HEK293 (cell line): ENCODE measurements at regions not wholly inside any gene's neighbourhood (a gene's known extent, or its start where the extent isn't known, plus 50 kb on each side); places are given as distances from the start of the nearest gene placed in this dataset.

ENCODE experiments used
- CTCF ChIA-PET: fragments of 350-600 bp; formaldehyde crosslinking; extraction: SDS; loops from one replicate; lab custom pipeline; 2021; ENCODE audit warnings: antibody characterized with exemption; lab: Yijun Ruan, JAX
- POLR2A ChIA-PET: fragments of 300-600 bp; formaldehyde crosslinking; extraction: SDS; loops from one replicate; lab custom pipeline; 2020; ENCODE audit warnings: antibody characterized with exemption, inconsistent platforms; lab: Yijun Ruan, JAX
- H3K27ac ChIP-seq: fragments of 200-500 bp; sonication (Bioruptor generic); 2 replicates; pipeline ENCODE4 v1.5.1; 2014; ENCODE audit warnings: low read depth, low read length, control low read depth, inconsistent platforms; ENCODE audit errors: extremely low read depth
- H3K36me3 ChIP-seq, 2 experiments: fragments of 200-500 bp in 1 of 2; sonication (Bioruptor generic) in 1 of 2; 1 replicate in 1 of 2; 2 replicates in 1 of 2; pipeline ENCODE4 v1.5.1; 2014 to 2017; ENCODE audit warnings: inconsistent platforms in 2 of 2, low read length in 2 of 2; ENCODE audit not compliant: control insufficient read depth in 2 of 2, insufficient read depth in 1 of 2
- H3K4me1 ChIP-seq: fragments of 200-500 bp; sonication (Bioruptor generic); 2 replicates; pipeline ENCODE4 v1.5.1; 2014; ENCODE audit warnings: mild to moderate bottlenecking, low read length, inconsistent platforms; ENCODE audit not compliant: control insufficient read depth, insufficient read depth
- H3K4me3 ChIP-seq: 2 replicates; pipeline ENCODE4 v1.5.1; 2011; ENCODE audit warnings: low read depth, mild to moderate bottlenecking, control low read depth, low read length, moderate library complexity
- H3K9me3 ChIP-seq: fragments of 200-500 bp; sonication (Bioruptor generic); 2 replicates; pipeline ENCODE4 v1.5.1; 2014; ENCODE audit warnings: low read depth, low read length, inconsistent platforms; ENCODE audit not compliant: control insufficient read depth, insufficient read depth
- EGR2 ChIP-seq: fragments of 450-650 bp; formaldehyde crosslinking; IDR thresholded peaks from 2 replicates; pipeline ENCODE4 v1.5.1; 2016; ENCODE audit warnings: low read depth, missing biosample characterization, missing genetic modification characterization
- SETDB1 ChIP-seq: IDR thresholded peaks from one replicate; pipeline ENCODE4 v1.6.1; 2017; ENCODE audit warnings: mild to moderate bottlenecking, low read length, moderate library complexity, mixed read lengths; ENCODE audit not compliant: insufficient read length
- ZBTB20 ChIP-seq: fragments of 450-650 bp; formaldehyde crosslinking; IDR thresholded peaks from 2 replicates; pipeline ENCODE4 v1.5.1; 2016; ENCODE audit warnings: missing biosample characterization, missing genetic modification characterization
- ZBTB48 ChIP-seq: fragments of 450-650 bp; formaldehyde crosslinking; IDR thresholded peaks from 2 replicates; pipeline ENCODE4 v1.5.1; 2016; ENCODE audit warnings: missing biosample characterization, missing genetic modification characterization
- ZBTB8A ChIP-seq: fragments of 450-650 bp; formaldehyde crosslinking; IDR thresholded peaks from 2 replicates; pipeline ENCODE4 v1.5.1; 2016; ENCODE audit warnings: missing biosample characterization, missing genetic modification characterization
- ZFHX2 ChIP-seq: fragments of 450-650 bp; formaldehyde crosslinking; conservative IDR thresholded peaks from 2 replicates; pipeline ENCODE4 v1.5.1; 2016; ENCODE audit warnings: missing biosample characterization, missing genetic modification characterization
- ZNF184 ChIP-seq: fragments of 450-650 bp; IDR thresholded peaks from 2 replicates; pipeline ENCODE4 v1.5.1; 2018; ENCODE audit warnings: missing biosample characterization, mild to moderate bottlenecking, missing genetic modification characterization
- ZNF24 ChIP-seq: fragments of 450-650 bp; formaldehyde crosslinking; IDR thresholded peaks from 2 replicates; pipeline ENCODE4 v1.5.1; 2016; ENCODE audit warnings: missing biosample characterization, missing genetic modification characterization
- ZNF558 ChIP-seq: fragments of 450-650 bp; formaldehyde crosslinking; IDR thresholded peaks from 2 replicates; pipeline ENCODE4 v1.5.1; 2016; ENCODE audit warnings: missing biosample characterization, missing genetic modification characterization
- ZNF610 ChIP-seq: fragments of 450-650 bp; formaldehyde crosslinking; IDR thresholded peaks from 2 replicates; pipeline ENCODE4 v1.5.1; 2016; ENCODE audit warnings: missing biosample characterization, missing genetic modification characterization, borderline replicate concordance
- ZNF621 ChIP-seq: fragments of 450-650 bp; formaldehyde crosslinking; IDR thresholded peaks from 2 replicates; pipeline ENCODE4 v1.5.1; 2017; ENCODE audit warnings: missing biosample characterization, missing genetic modification characterization
- ZNF658 ChIP-seq: fragments of 450-650 bp; formaldehyde crosslinking; IDR thresholded peaks from 2 replicates; pipeline ENCODE4; 2016; ENCODE audit warnings: missing biosample characterization, missing genetic modification characterization
- TF ChIP-seq, protein P1 (sequence below): fragments of 450-650 bp; formaldehyde crosslinking; IDR thresholded peaks from 2 replicates; pipeline ENCODE4 v1.5.1; 2016; ENCODE audit warnings: missing biosample characterization, missing genetic modification characterization, borderline replicate concordance
- TF ChIP-seq, protein P2 (sequence below): sonication (generic); formaldehyde crosslinking; IDR thresholded peaks from 2 replicates; pipeline ENCODE4 v1.8.1; 2022; ENCODE audit warnings: mild to moderate bottlenecking, moderate library complexity, missing genetic modification reagents
- TF ChIP-seq, protein P3 (sequence below): fragments of 450-650 bp; formaldehyde crosslinking; IDR thresholded peaks from 2 replicates; pipeline ENCODE4 v1.5.1; 2017; ENCODE audit warnings: missing biosample characterization, missing genetic modification characterization
- TF ChIP-seq, protein P4 (sequence below): fragments of 450-650 bp; formaldehyde crosslinking; IDR thresholded peaks from 2 replicates; pipeline ENCODE4 v1.5.1; 2016; ENCODE audit warnings: missing biosample characterization, missing genetic modification characterization, low read depth
- TF ChIP-seq, protein P5 (sequence below): fragments of 450-650 bp; formaldehyde crosslinking; IDR thresholded peaks from 2 replicates; pipeline ENCODE4 v1.5.1; 2016; ENCODE audit warnings: missing biosample characterization, missing genetic modification characterization
- TF ChIP-seq, protein P6 (sequence below): fragments of 450-650 bp; formaldehyde crosslinking; IDR thresholded peaks from 2 replicates; pipeline ENCODE4 v1.5.1; 2016; ENCODE audit warnings: missing biosample characterization, missing genetic modification characterization

DNA sequence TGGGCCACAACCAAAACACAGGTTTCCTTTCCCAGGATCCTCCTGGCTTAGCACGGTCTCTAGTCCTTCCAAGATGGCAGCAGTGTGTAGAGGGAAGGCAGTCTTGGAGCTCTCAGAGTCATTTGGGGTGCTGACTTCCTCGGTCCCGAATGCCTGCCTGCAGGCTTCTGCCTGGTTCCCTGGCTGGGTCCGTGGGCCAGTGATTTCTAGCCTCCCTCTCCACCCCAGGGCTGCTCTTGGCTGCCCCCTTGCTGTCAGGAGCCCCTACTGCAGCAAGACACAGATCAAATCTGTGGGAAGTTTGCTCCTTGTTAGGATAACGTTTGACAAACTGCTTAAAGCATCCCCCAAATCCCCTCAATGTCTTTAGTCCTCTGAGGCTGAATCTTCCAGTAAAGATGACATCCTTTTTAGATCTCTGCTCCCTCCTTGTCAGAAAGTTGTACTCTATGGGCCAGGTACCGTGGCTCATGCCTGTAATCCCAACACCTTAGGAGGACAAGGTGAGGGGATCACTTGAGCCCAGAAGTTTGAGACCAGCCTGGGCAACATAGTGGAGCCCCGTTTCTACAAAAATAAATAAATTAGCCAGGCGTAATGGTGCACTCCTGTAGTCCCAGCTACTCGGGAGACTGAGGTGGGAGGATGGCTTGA is 272.5 kb downstream of the RRAGC start (continued):
- no peak for TF ChIP-seq ZBTB8A

DNA sequence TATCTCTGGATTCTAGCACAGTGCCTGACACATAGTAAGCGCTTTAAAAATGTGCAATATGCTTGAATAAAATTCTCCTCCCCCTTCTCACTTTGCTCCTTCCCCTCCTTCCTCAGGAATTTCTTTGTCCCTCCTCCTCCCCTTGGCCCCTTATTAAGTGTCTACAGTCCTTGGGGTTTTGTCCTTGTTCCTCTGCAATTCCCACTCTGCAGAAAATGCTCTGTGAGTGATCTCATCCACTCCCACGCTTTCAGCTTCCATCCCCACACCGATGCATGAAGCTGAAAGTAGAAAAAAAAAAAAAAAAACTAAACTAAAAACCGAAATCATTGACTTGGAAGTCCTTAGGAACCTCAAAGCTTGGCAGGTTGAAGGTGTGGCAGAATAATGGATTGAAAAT is 273.6 kb downstream of the RRAGC start:
- no peak overlapping the region for H3K27ac ChIP-seq
- POLR2A ChIA-PET = no interaction called here
- TF ChIP-seq, protein P1, sequence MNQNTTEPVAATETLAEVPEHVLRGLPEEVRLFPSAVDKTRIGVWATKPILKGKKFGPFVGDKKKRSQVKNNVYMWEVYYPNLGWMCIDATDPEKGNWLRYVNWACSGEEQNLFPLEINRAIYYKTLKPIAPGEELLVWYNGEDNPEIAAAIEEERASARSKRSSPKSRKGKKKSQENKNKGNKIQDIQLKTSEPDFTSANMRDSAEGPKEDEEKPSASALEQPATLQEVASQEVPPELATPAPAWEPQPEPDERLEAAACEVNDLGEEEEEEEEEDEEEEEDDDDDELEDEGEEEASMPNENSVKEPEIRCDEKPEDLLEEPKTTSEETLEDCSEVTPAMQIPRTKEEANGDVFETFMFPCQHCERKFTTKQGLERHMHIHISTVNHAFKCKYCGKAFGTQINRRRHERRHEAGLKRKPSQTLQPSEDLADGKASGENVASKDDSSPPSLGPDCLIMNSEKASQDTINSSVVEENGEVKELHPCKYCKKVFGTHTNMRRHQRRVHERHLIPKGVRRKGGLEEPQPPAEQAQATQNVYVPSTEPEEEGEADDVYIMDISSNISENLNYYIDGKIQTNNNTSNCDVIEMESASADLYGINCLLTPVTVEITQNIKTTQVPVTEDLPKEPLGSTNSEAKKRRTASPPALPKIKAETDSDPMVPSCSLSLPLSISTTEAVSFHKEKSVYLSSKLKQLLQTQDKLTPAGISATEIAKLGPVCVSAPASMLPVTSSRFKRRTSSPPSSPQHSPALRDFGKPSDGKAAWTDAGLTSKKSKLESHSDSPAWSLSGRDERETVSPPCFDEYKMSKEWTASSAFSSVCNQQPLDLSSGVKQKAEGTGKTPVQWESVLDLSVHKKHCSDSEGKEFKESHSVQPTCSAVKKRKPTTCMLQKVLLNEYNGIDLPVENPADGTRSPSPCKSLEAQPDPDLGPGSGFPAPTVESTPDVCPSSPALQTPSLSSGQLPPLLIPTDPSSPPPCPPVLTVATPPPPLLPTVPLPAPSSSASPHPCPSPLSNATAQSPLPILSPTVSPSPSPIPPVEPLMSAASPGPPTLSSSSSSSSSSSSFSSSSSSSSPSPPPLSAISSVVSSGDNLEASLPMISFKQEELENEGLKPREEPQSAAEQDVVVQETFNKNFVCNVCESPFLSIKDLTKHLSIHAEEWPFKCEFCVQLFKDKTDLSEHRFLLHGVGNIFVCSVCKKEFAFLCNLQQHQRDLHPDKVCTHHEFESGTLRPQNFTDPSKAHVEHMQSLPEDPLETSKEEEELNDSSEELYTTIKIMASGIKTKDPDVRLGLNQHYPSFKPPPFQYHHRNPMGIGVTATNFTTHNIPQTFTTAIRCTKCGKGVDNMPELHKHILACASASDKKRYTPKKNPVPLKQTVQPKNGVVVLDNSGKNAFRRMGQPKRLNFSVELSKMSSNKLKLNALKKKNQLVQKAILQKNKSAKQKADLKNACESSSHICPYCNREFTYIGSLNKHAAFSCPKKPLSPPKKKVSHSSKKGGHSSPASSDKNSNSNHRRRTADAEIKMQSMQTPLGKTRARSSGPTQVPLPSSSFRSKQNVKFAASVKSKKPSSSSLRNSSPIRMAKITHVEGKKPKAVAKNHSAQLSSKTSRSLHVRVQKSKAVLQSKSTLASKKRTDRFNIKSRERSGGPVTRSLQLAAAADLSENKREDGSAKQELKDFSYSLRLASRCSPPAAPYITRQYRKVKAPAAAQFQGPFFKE (tag by site-specific recombination) = no peak
- no peak for TF ChIP-seq ZNF658
- TF ChIP-seq EGR2 (tag by site-specific recombination) = peak; percentile 87
- peak; percentile 89 for TF ChIP-seq ZFHX2 (tag by site-specific recombination)
- TF ChIP-seq, protein P2, sequence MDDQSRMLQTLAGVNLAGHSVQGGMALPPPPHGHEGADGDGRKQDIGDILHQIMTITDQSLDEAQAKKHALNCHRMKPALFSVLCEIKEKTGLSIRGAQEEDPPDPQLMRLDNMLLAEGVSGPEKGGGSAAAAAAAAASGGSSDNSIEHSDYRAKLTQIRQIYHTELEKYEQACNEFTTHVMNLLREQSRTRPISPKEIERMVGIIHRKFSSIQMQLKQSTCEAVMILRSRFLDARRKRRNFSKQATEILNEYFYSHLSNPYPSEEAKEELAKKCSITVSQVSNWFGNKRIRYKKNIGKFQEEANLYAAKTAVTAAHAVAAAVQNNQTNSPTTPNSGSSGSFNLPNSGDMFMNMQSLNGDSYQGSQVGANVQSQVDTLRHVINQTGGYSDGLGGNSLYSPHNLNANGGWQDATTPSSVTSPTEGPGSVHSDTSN (CRISPR knock-in tag) = no peak
- no peak for TF ChIP-seq ZBTB48 (tag by site-specific recombination)
- no peak for TF ChIP-seq ZNF610 (tag by site-specific recombination)
- TF ChIP-seq ZNF184 (tag by site-specific recombination) = no peak
- TF ChIP-seq, all 188 proteins: peak for 2

DNA sequence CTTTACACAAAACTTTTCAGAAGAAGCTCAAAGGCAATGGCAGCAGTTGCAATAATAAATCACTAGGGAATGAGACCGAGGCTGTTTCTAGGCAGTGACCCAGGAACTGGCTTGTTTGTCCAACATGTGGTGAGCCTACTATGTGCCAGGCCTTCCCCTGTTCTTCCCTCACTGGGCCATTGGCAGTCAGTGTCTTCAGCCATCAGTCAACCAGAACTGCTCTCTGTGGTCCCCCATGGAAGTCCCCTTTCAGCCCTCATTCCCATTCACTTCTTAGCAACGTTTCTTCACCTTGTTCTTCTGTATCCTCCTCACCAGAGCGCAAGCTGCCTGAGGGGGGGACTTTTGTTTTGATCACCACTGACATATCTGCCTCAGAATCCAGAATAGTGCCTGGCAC is 274.1 kb downstream of the RRAGC start:
- Histone ChIP-seq H3K4me3 (no peak overlapping the region), H3K4me1 (no peaks in the 10 kb centered on the region), H3K27ac (no peak overlapping the region), H3K36me3 (no peaks in the 10 kb centered on the region), H3K9me3 (no peaks in the 10 kb centered on the region)
- ChIA-PET POLR2A (no interaction called here), CTCF (interaction anchor here (0.6 to 2.8 kb wide), 3 partner anchors 25 to 234 kb away, joined by 4 to 6 read pairs (median 5); no protein-coding TSS in a partner anchor)
- TF ChIP-seq ZNF621 (tag by site-specific recombination) (no peak), ZNF558 (tag by site-specific recombination) (no peak), SETDB1 (no peak), ZNF24 (no peak), ZBTB20 (tag by site-specific recombination) (no peak)
- TF ChIP-seq, protein P3, sequence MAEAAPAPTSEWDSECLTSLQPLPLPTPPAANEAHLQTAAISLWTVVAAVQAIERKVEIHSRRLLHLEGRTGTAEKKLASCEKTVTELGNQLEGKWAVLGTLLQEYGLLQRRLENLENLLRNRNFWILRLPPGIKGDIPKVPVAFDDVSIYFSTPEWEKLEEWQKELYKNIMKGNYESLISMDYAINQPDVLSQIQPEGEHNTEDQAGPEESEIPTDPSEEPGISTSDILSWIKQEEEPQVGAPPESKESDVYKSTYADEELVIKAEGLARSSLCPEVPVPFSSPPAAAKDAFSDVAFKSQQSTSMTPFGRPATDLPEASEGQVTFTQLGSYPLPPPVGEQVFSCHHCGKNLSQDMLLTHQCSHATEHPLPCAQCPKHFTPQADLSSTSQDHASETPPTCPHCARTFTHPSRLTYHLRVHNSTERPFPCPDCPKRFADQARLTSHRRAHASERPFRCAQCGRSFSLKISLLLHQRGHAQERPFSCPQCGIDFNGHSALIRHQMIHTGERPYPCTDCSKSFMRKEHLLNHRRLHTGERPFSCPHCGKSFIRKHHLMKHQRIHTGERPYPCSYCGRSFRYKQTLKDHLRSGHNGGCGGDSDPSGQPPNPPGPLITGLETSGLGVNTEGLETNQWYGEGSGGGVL = no peak
- TF ChIP-seq, protein P4, sequence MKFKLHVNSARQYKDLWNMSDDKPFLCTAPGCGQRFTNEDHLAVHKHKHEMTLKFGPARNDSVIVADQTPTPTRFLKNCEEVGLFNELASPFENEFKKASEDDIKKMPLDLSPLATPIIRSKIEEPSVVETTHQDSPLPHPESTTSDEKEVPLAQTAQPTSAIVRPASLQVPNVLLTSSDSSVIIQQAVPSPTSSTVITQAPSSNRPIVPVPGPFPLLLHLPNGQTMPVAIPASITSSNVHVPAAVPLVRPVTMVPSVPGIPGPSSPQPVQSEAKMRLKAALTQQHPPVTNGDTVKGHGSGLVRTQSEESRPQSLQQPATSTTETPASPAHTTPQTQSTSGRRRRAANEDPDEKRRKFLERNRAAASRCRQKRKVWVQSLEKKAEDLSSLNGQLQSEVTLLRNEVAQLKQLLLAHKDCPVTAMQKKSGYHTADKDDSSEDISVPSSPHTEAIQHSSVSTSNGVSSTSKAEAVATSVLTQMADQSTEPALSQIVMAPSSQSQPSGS (tag by site-specific recombination) = no peak
- TF ChIP-seq, protein P5, sequence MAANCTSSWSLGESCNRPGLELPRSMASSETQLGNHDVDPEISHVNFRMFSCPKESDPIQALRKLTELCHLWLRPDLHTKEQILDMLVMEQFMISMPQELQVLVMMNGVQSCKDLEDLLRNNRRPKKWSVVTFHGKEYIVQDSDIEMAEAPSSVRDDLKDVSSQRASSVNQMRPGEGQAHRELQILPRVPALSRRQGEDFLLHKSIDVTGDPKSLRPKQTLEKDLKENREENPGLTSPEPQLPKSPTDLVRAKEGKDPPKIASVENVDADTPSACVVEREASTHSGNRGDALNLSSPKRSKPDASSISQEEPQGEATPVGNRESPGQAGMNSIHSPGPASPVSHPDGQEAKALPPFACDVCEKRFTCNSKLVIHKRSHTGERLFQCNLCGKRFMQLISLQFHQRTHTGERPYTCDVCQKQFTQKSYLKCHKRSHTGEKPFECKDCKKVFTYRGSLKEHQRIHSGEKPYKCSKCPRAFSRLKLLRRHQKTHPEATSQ (tag by site-specific recombination) = no peak
- TF ChIP-seq, protein P6, sequence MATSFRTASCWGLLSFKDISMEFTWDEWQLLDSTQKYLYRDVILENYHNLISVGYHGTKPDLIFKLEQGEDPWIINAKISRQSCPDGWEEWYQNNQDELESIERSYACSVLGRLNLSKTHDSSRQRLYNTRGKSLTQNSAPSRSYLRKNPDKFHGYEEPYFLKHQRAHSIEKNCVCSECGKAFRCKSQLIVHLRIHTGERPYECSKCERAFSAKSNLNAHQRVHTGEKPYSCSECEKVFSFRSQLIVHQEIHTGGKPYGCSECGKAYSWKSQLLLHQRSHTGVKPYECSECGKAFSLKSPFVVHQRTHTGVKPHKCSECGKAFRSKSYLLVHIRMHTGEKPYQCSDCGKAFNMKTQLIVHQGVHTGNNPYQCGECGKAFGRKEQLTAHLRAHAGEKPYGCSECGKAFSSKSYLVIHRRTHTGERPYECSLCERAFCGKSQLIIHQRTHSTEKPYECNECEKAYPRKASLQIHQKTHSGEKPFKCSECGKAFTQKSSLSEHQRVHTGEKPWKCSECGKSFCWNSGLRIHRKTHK (tag by site-specific recombination) = no peak

More for the DNA sequence above, 273.6 kb downstream of the RRAGC start:
- Histone ChIP-seq H3K4me1 (no peaks in the 10 kb centered on the region), H3K9me3 (no peaks in the 10 kb centered on the region), H3K4me3 (no peak overlapping the region), H3K36me3 (no peaks in the 10 kb centered on the region)
- CTCF ChIA-PET = interaction anchor here (0.6 to 2.8 kb wide), 2 partner anchors 192 to 233 kb away, joined by 5 to 6 read pairs; no protein-coding TSS in a partner anchor
